HFF-Myc (cell line): ENCODE measurements at regions not wholly inside any gene's neighbourhood (a gene's known extent, or its start where the extent isn't known, plus 50 kb on each side); places are given as distances from the start of the nearest gene placed in this dataset.

Experiments
- DNase-seq: peaks from one replicate; pipeline ENCODE4 v3.0.0-alpha.2; 2011; ENCODE audit warnings: low read depth; ENCODE audit errors: extremely low read depth
- H3K4me3 ChIP-seq: replicated peaks from 2 replicates; pipeline ENCODE4 v1.5.1; 2011; ENCODE audit warnings: low read depth, mild to moderate bottlenecking, control low read depth, low read length
- TF ChIP-seq, protein P1 (sequence below): IDR thresholded peaks from 2 replicates; pipeline ENCODE4 v1.5.1; 2012; ENCODE audit warnings: mild to moderate bottlenecking, low read depth, low read length, control low read depth; ENCODE audit errors: missing control alignments

DNA sequence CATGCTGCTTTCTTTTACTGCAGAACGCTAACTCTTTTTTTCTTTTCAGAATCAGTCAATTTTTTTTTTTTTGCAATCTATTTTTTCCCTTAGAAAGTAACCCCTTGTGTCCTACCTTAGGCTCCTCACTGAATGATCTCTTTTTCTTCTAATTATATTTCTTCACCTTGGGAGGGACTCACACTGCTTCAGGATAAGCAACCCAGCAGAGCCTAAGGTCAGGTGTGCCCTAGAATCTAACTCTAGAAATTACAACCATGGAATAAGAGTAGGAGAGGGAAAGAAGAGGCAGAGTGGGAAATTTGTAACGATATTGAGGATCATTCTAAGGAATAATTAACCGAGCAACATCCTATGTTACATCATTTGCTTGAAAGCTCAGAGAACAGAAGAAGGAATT is 564.0 kb upstream of the MEF2C start:
- TF ChIP-seq, protein P1, sequence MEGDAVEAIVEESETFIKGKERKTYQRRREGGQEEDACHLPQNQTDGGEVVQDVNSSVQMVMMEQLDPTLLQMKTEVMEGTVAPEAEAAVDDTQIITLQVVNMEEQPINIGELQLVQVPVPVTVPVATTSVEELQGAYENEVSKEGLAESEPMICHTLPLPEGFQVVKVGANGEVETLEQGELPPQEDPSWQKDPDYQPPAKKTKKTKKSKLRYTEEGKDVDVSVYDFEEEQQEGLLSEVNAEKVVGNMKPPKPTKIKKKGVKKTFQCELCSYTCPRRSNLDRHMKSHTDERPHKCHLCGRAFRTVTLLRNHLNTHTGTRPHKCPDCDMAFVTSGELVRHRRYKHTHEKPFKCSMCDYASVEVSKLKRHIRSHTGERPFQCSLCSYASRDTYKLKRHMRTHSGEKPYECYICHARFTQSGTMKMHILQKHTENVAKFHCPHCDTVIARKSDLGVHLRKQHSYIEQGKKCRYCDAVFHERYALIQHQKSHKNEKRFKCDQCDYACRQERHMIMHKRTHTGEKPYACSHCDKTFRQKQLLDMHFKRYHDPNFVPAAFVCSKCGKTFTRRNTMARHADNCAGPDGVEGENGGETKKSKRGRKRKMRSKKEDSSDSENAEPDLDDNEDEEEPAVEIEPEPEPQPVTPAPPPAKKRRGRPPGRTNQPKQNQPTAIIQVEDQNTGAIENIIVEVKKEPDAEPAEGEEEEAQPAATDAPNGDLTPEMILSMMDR, result no peak
- H3K4me3 ChIP-seq, result no peak overlapping the region
- no peak for DNase-seq

- no peak overlapping the region for H3K4me3 ChIP-seq
- TF ChIP-seq, protein P1, result no peak
- no peak for DNase-seq
These were observed 562.2 kb upstream of the MEF2C start for GRCh38 chr5:89445106-89445745.

GRCh38 chr5:89444088-89444487 is 561.1 kb upstream of the MEF2C start:
- no peak overlapping the region for H3K4me3 ChIP-seq
- DNase-seq, result no peak
- TF ChIP-seq, protein P1, result no peak

DNA sequence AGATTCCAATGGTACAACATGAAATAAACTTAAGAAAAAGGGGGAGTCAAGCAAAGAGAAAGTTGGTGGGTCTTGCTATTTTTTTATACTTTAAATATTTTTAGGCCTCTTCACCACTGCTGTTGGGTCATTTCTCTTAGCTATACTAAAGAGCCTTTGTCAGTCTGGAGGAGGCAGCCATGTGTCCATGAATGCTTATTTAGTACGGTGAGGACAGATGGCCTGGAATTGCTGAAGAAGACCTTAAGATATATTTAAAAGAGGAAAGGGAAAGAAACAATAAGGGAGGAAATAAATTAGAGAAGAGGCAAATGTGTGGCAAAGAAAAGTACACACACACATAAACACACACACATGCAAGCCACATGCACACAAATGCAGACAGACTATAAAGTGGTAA is 560.5 kb upstream of the MEF2C start:
- H3K4me3 ChIP-seq, result no peak overlapping the region
- no peak for DNase-seq
- TF ChIP-seq, protein P1, result no peak

DNA sequence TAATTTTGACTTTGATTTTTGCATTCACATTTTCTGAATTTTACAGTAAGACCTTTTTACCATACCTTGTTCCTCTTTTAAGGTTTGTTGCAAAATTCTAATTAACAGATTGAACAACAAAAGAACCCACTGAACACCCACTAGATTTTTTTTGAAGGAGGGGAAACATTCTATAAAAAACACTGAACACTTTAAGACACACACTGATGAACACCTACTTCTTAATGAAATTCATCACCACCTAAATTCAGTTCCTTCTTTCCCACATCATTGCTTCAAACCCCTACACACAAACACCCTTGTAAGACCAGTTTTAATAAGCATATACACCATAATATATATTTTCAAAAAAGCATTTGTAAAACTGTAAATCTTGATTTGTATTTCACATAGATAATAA is 559.0 kb upstream of the MEF2C start:
- DNase-seq, result no peak
- H3K4me3 ChIP-seq, result no peak overlapping the region
- TF ChIP-seq, protein P1, result no peak

GRCh38 chr5:89440670-89441069 is 557.7 kb upstream of the MEF2C start:
- TF ChIP-seq, protein P1, result no peak
- H3K4me3 ChIP-seq, result no peak overlapping the region
- no peak for DNase-seq
